IgD-negative memory B cell (primary cell): ENCODE measurements at regions not wholly inside any gene's neighbourhood (a gene's known extent, or its start where the extent isn't known, plus 50 kb on each side); places are given as distances from the start of the nearest gene placed in this dataset.

Source experiments
- H3K27ac Mint-ChIP-seq, 3 donors: one replicate each; pipeline ENCODE4 v1.8.0; 2020 to 2022; ENCODE audit warnings: mild to moderate bottlenecking in 3 of 3, mixed read lengths in 3 of 3, moderate library complexity in 1 of 3
- H3K27me3 Mint-ChIP-seq: one replicate; pipeline ENCODE4 v1.8.0; 2021; ENCODE audit warnings: mixed read lengths
- H3K36me3 Mint-ChIP-seq: one replicate; pipeline ENCODE4 v1.8.0; 2020; ENCODE audit warnings: mild to moderate bottlenecking, mixed read lengths
- H3K4me1 Mint-ChIP-seq, 3 donors: one replicate each; pipeline ENCODE4 v1.8.0; 2020 to 2022; ENCODE audit warnings: mixed read lengths in 3 of 3, mild to moderate bottlenecking in 1 of 3
- H3K4me3 Mint-ChIP-seq, 4 donors: one replicate each; pipeline ENCODE4 v1.8.0; 2020 to 2022; ENCODE audit warnings: mild to moderate bottlenecking in 4 of 4, mixed read lengths in 4 of 4, moderate library complexity in 3 of 4
- H3K9me3 Mint-ChIP-seq, 3 donors: one replicate each; pipeline ENCODE4 v1.8.0; 2020 to 2021; ENCODE audit warnings: mixed read lengths in 3 of 3, mild to moderate bottlenecking in 1 of 3

GRCh38 chr4:38237139-38237538, 276.9 kb downstream of the PTTG2 start:
- Mint-ChIP-seq H3K4me1 (peaks cover 0 to 2% (median 0%) of the 10 kb centered on the region in 3 donors), H3K36me3 (no peaks in the 10 kb centered on the region), H3K27me3 (peaks cover 7% of the 10 kb centered on the region), H3K4me3 (no peak overlapping the region), H3K27ac (no peak overlapping the region), H3K9me3 (peaks cover 0 to 4% (median 2%) of the 10 kb centered on the region in 3 donors)

- H3K27ac Mint-ChIP-seq, result no peak overlapping the region
- peaks cover 0 to under 1% (median 0%) of the 10 kb centered on the region in 3 donors for H3K9me3 Mint-ChIP-seq
- H3K4me1 Mint-ChIP-seq, result peaks cover 0 to 2% (median 0%) of the 10 kb centered on the region in 3 donors
- H3K36me3 Mint-ChIP-seq, result no peaks in the 10 kb centered on the region
- H3K4me3 Mint-ChIP-seq, result no peak overlapping the region
- H3K27me3 Mint-ChIP-seq, result peaks cover 4% of the 10 kb centered on the region
Measured at GRCh38 chr4:38241541-38241940, 281.3 kb downstream of the PTTG2 start.

GRCh38 chr4:38242101-38242500, 281.9 kb downstream of the PTTG2 start:
- Mint-ChIP-seq H3K9me3 (peaks cover 0 to 1% (median 0%) of the 10 kb centered on the region in 3 donors), H3K4me3 (no peak overlapping the region), H3K27me3 (peaks cover 4% of the 10 kb centered on the region), H3K27ac (no peak overlapping the region), H3K4me1 (peaks cover 0 to 2% (median 0%) of the 10 kb centered on the region in 3 donors), H3K36me3 (no peaks in the 10 kb centered on the region)

- Mint-ChIP-seq H3K4me3 (no peak overlapping the region), H3K27me3 (peaks cover 4% of the 10 kb centered on the region), H3K4me1 (peaks cover 0 to 2% (median 0%) of the 10 kb centered on the region in 3 donors), H3K9me3 (peaks cover 0 to 1% (median 0%) of the 10 kb centered on the region in 3 donors), H3K36me3 (no peaks in the 10 kb centered on the region), H3K27ac (no peak overlapping the region)
Measured at GRCh38 chr4:38242822-38243387, 282.7 kb downstream of the PTTG2 start.

- Mint-ChIP-seq H3K4me1 (peaks cover 0 to 2% (median 0%) of the 10 kb centered on the region in 3 donors), H3K9me3 (peaks cover 0 to 1% (median 0%) of the 10 kb centered on the region in 3 donors), H3K27ac (no peak overlapping the region), H3K36me3 (no peaks in the 10 kb centered on the region), H3K4me3 (no peak overlapping the region), H3K27me3 (peaks cover 4% of the 10 kb centered on the region)
Measured at GRCh38 chr4:38243388-38244053, 283.3 kb downstream of the PTTG2 start.

GRCh38 chr4:38254825-38255224, 294.6 kb downstream of the PTTG2 start:
- peaks cover 0 to 4% (median 0%) of the 10 kb centered on the region in 3 donors for H3K4me1 Mint-ChIP-seq
- no peak overlapping the region for H3K27ac Mint-ChIP-seq
- H3K36me3 Mint-ChIP-seq, result peaks cover 4% of the 10 kb centered on the region
- H3K4me3 Mint-ChIP-seq, result no peak overlapping the region
- peaks cover 5 to 19% (median 14%) of the 10 kb centered on the region in 3 donors for H3K9me3 Mint-ChIP-seq
- H3K27me3 Mint-ChIP-seq, result peaks cover 5% of the 10 kb centered on the region

- Mint-ChIP-seq H3K36me3 (peaks cover 4% of the 10 kb centered on the region), H3K4me1 (peaks cover 0 to 4% (median 0%) of the 10 kb centered on the region in 3 donors), H3K27me3 (peaks cover 8% of the 10 kb centered on the region), H3K4me3 (no peak overlapping the region), H3K27ac (no peak overlapping the region), H3K9me3 (peaks cover 3 to 19% (median 12%) of the 10 kb centered on the region in 3 donors)
Measured at GRCh38 chr4:38255572-38255971, 295.4 kb downstream of the PTTG2 start.

- no peak overlapping the region for H3K4me3 Mint-ChIP-seq
- peaks cover 2% of the 10 kb centered on the region for H3K36me3 Mint-ChIP-seq
- H3K4me1 Mint-ChIP-seq, result no peaks in the 10 kb centered on the region
- H3K27me3 Mint-ChIP-seq, result peaks cover 4% of the 10 kb centered on the region
- no peak overlapping the region for H3K27ac Mint-ChIP-seq
- peaks cover 0 to 2% (median 0%) of the 10 kb centered on the region in 3 donors for H3K9me3 Mint-ChIP-seq
Measured at GRCh38 chr4:38266616-38267015, 306.4 kb downstream of the PTTG2 start.

GRCh38 chr4:38268108-38268820, 308.1 kb downstream of the PTTG2 start:
- Mint-ChIP-seq H3K4me1 (no peaks in the 10 kb centered on the region), H3K4me3 (no peak overlapping the region), H3K36me3 (peaks cover 2% of the 10 kb centered on the region), H3K9me3 (peaks cover 0 to 2% (median 0%) of the 10 kb centered on the region in 3 donors), H3K27ac (no peak overlapping the region), H3K27me3 (peaks cover 4% of the 10 kb centered on the region)

- Mint-ChIP-seq H3K4me1 (no peaks in the 10 kb centered on the region), H3K9me3 (peaks cover 0 to 2% (median 0%) of the 10 kb centered on the region in 3 donors), H3K27ac (no peak overlapping the region), H3K4me3 (no peak overlapping the region), H3K36me3 (peaks cover 2% of the 10 kb centered on the region), H3K27me3 (peaks cover 4% of the 10 kb centered on the region)
Measured at GRCh38 chr4:38268837-38269236, 308.6 kb downstream of the PTTG2 start.

GRCh38 chr4:38273407-38273806, 313.2 kb downstream of the PTTG2 start:
- H3K36me3 Mint-ChIP-seq, result peaks cover 4% of the 10 kb centered on the region
- H3K9me3 Mint-ChIP-seq, result peaks cover 0 to 2% (median 2%) of the 10 kb centered on the region in 3 donors
- H3K27ac Mint-ChIP-seq, result no peak overlapping the region
- no peak overlapping the region for H3K4me3 Mint-ChIP-seq
- H3K4me1 Mint-ChIP-seq, result no peaks in the 10 kb centered on the region
- no peaks in the 10 kb centered on the region for H3K27me3 Mint-ChIP-seq

GRCh38 chr4:38275331-38276100, 315.3 kb downstream of the PTTG2 start:
- Mint-ChIP-seq H3K4me3 (no peak overlapping the region), H3K36me3 (peaks cover 4% of the 10 kb centered on the region), H3K27me3 (no peaks in the 10 kb centered on the region), H3K4me1 (no peaks in the 10 kb centered on the region), H3K27ac (no peak overlapping the region), H3K9me3 (peaks cover 0 to 6% (median 0%) of the 10 kb centered on the region in 3 donors)

- H3K36me3 Mint-ChIP-seq, result peaks cover 4% of the 10 kb centered on the region
- H3K4me1 Mint-ChIP-seq, result no peaks in the 10 kb centered on the region
- H3K27me3 Mint-ChIP-seq, result no peaks in the 10 kb centered on the region
- H3K9me3 Mint-ChIP-seq, result peaks cover 0 to 7% (median 0%) of the 10 kb centered on the region in 3 donors
- no peak overlapping the region for H3K4me3 Mint-ChIP-seq
- no peak overlapping the region for H3K27ac Mint-ChIP-seq
Measured at GRCh38 chr4:38278255-38278654, 318.1 kb downstream of the PTTG2 start.

- Mint-ChIP-seq H3K27me3 (no peaks in the 10 kb centered on the region), H3K4me1 (no peaks in the 10 kb centered on the region), H3K27ac (no peak overlapping the region), H3K4me3 (no peak overlapping the region), H3K36me3 (peaks cover 4% of the 10 kb centered on the region), H3K9me3 (peaks cover 0 to 7% (median 0%) of the 10 kb centered on the region in 3 donors)
Measured at GRCh38 chr4:38279077-38279476, 318.9 kb downstream of the PTTG2 start.
